Left renal pelvis (tissue), 4 donors: ENCODE measurements at regions not wholly inside any gene's neighbourhood (a gene's known extent, or its start where the extent isn't known, plus 50 kb on each side); places are given as distances from the start of the nearest gene placed in this dataset.
A peak's percentile ranks its signal among the peaks of the same experiment; 100 is the strongest.

Experiments
- DNase-seq, 4 donors: peaks; one replicate each; pipeline ENCODE4 v3.0.0-alpha.2; 2013; ENCODE audit warnings: low read depth in 4 of 4, low spot score in 3 of 4

GRCh38 chr16:17691106-17691898 is 220.5 kb upstream of the XYLT1 start:
- DNase-seq, result no peak

- no peak for DNase-seq
Measured at GRCh38 chr16:17685447-17685846, 214.7 kb upstream of the XYLT1 start.

GRCh38 chr16:17683281-17683680 is 212.5 kb upstream of the XYLT1 start:
- DNase-seq, result no peak

- no peak for DNase-seq
Measured at GRCh38 chr16:17676171-17676570, 205.4 kb upstream of the XYLT1 start.

- peak in 1 of 4 donors; percentile 5 for DNase-seq
Measured at GRCh38 chr16:17668386-17668785, 197.6 kb upstream of the XYLT1 start.

GRCh38 chr16:17666293-17666692 is 195.5 kb upstream of the XYLT1 start:
- DNase-seq, result no peak

GRCh38 chr16:17658881-17659280 is 188.1 kb upstream of the XYLT1 start:
- no peak for DNase-seq

GRCh38 chr16:17657045-17657444 is 186.3 kb upstream of the XYLT1 start:
- no peak for DNase-seq

GRCh38 chr16:17654571-17654970 is 183.8 kb upstream of the XYLT1 start:
- no peak for DNase-seq

- DNase-seq, result no peak
Measured at GRCh38 chr16:17654142-17654541, 183.4 kb upstream of the XYLT1 start.

- no peak for DNase-seq
Measured at GRCh38 chr16:17647879-17648872, 177.4 kb upstream of the XYLT1 start.

- DNase-seq, result no peak
Measured at GRCh38 chr16:17643935-17644334, 173.2 kb upstream of the XYLT1 start.

- DNase-seq, result no peak
Measured at GRCh38 chr16:17641990-17642389, 171.2 kb upstream of the XYLT1 start.

GRCh38 chr16:17638134-17638533 is 167.4 kb upstream of the XYLT1 start:
- no peak for DNase-seq

- no peak for DNase-seq
Measured at GRCh38 chr16:17635183-17635582, 164.4 kb upstream of the XYLT1 start.

- peak in 1 of 4 donors; percentile 2 for DNase-seq
Measured at GRCh38 chr16:17633181-17633951, 162.6 kb upstream of the XYLT1 start.

- DNase-seq, result no peak
Measured at GRCh38 chr16:17632667-17633066, 161.9 kb upstream of the XYLT1 start.

- no peak for DNase-seq
Measured at GRCh38 chr16:17629936-17630335, 159.2 kb upstream of the XYLT1 start.

- no peak for DNase-seq
Measured at GRCh38 chr16:17628983-17629382, 158.2 kb upstream of the XYLT1 start.

GRCh38 chr16:17622366-17622765 is 151.6 kb upstream of the XYLT1 start:
- no peak for DNase-seq

GRCh38 chr16:17619261-17619660 is 148.5 kb upstream of the XYLT1 start:
- no peak for DNase-seq
